Endodermal cell (in vitro differentiated cells): ENCODE measurements at regions not wholly inside any gene's neighbourhood (a gene's known extent, or its start where the extent isn't known, plus 50 kb on each side); places are given as distances from the start of the nearest gene placed in this dataset.

Experiments used
- DNase-seq: peaks from one replicate; pipeline ENCODE4 v3.0.0-alpha.2; 2017
- H3K27ac ChIP-seq: 2 replicates; pipeline ENCODE4 v1.5.1; 2013; ENCODE audit warnings: mild to moderate bottlenecking, low read depth, low read length, moderate library complexity
- H3K27me3 ChIP-seq: 2 replicates; pipeline ENCODE4 v1.6.1; 2013; ENCODE audit warnings: mild to moderate bottlenecking, low read length, moderate library complexity; ENCODE audit not compliant: insufficient read depth, control insufficient read depth, poor library complexity, severe bottlenecking
- H3K36me3 ChIP-seq: 2 replicates; pipeline ENCODE4 v1.7.0; 2013; ENCODE audit warnings: mild to moderate bottlenecking, low read length, moderate library complexity; ENCODE audit not compliant: control insufficient read depth, insufficient read depth
- H3K4me1 ChIP-seq: one replicate; pipeline ENCODE4 v1.7.0; 2013; ENCODE audit warnings: low read length; ENCODE audit not compliant: control insufficient read depth, insufficient read depth
- H3K4me3 ChIP-seq: 2 replicates; pipeline ENCODE4 v1.5.1; 2013; ENCODE audit warnings: mild to moderate bottlenecking, low read length, moderate library complexity
- H3K9ac ChIP-seq: 2 replicates; pipeline ENCODE4 v1.6.1; 2013; ENCODE audit warnings: mild to moderate bottlenecking, low read length, moderate library complexity; ENCODE audit not compliant: poor library complexity, severe bottlenecking; ENCODE audit errors: extremely low read depth
- H3K9me3 ChIP-seq: 2 replicates; pipeline ENCODE4 v1.6.1; 2013; ENCODE audit warnings: mild to moderate bottlenecking, low read length, moderate library complexity; ENCODE audit not compliant: control insufficient read depth
- H3K27ac Mint-ChIP-seq: 2 replicates; pipeline ENCODE4 v1.8.0; 2020; ENCODE audit warnings: mixed read lengths
- H3K27me3 Mint-ChIP-seq: 2 replicates; pipeline ENCODE4 v1.8.0; 2021; ENCODE audit warnings: mild to moderate bottlenecking, mixed read lengths; ENCODE audit not compliant: insufficient read depth
- H3K36me3 Mint-ChIP-seq: 2 replicates; pipeline ENCODE4 v1.8.0; 2020; ENCODE audit warnings: low read depth, mixed read lengths
- H3K4me1 Mint-ChIP-seq: 2 replicates; pipeline ENCODE4 v1.8.0; 2020; ENCODE audit warnings: mixed read lengths
- H3K4me3 Mint-ChIP-seq: 2 replicates; pipeline ENCODE4 v1.8.0; 2020; ENCODE audit warnings: mild to moderate bottlenecking, moderate library complexity, mixed read lengths
- H3K9me3 Mint-ChIP-seq: 2 replicates; pipeline ENCODE4 v1.8.0; 2020; ENCODE audit warnings: mild to moderate bottlenecking, mixed read lengths
- CTCF ChIP-seq: fragments of 200-600 bp; sonication (generic); conservative IDR thresholded peaks from 2 replicates; pipeline ENCODE4 v1.5.0; 2021; ENCODE audit warnings: antibody characterized with exemption, mild to moderate bottlenecking
- WGBS, 2 experiments: methylation state at CpG; one replicate each; pipeline versions ENCODE4 v1.1.5 to v1.1.7; 2013; ENCODE audit warnings: missing lambda C conversion rate in 2 of 2, mixed read lengths in 1 of 2; ENCODE audit not compliant: insufficient coverage in 1 of 2, insufficient read length in 1 of 2; 5-methylcytosine and 5-hydroxymethylcytosine counted together

DNA sequence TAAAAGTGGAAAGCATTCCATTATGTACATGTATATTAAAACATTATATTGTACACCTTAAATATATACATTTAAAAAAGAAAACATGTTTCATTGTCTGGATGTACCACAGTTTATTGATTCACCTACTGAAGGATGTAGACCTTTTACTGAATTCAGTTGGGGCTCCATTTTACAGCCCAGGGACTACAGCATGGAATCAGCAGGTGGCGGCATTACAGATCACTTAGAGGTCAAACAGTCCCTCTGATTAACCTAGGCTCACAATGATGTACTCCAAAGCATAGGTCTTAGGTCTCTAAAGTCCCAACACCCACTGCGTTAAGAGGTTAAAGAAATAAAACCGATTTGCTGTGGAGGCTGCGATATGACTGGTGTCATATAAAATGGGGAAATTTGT lies 490.9 kb downstream of the SHISA9 start:
- H3K27ac Mint-ChIP-seq: no peak overlapping the region
- peaks cover 18% of the 10 kb centered on the region for H3K4me1 Mint-ChIP-seq
- TF ChIP-seq CTCF: peak; percentile 13
- H3K27me3 Mint-ChIP-seq: no peaks in the 10 kb centered on the region
- Histone ChIP-seq H3K36me3 (no peaks in the 10 kb centered on the region), H3K4me1 (peaks cover 5% of the 10 kb centered on the region), H3K27me3 (no peaks in the 10 kb centered on the region), H3K9me3 (peaks cover 12% of the 10 kb centered on the region), H3K9ac (no peak overlapping the region), H3K4me3 (no peak overlapping the region), H3K27ac (no peak overlapping the region)
- H3K4me3 Mint-ChIP-seq: no peak overlapping the region
- H3K9me3 Mint-ChIP-seq: peaks cover 18% of the 10 kb centered on the region
- DNase-seq: no peak
- H3K36me3 Mint-ChIP-seq: peaks cover 4% of the 10 kb centered on the region
- WGBS, 2 experiments: 87 to 95% methylated on average over 4 of the region's 4 CpGs

- Mint-ChIP-seq H3K9me3 (peaks cover 4% of the 10 kb centered on the region), H3K36me3 (no peaks in the 10 kb centered on the region)
- 76 to 92% methylated on average over 4 to 7 of the region's 7 CpGs for WGBS, 2 experiments
These were observed 492.4 kb downstream of the SHISA9 start for GRCh38 chr16:13393816-13394215.

DNA sequence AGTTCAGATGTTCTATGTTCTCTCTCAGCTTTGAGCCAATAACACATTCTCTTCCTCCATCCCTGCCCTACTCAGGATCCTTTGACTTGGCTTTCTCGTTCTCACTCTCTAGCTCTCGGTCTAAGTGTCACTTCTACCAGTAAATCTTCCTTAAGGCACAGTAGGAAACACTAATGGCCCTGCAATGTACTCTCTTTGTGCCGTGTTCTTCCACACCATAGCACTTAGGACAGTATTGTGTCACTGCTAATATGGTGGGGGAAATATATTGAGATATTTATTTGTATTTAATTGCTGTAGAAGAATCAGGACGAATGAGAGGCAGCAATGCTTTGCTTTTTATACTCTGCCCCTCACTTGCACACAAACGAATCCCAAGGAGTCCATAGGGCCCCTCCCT lies 493.1 kb downstream of the SHISA9 start:
- Histone ChIP-seq H3K27ac (no peak overlapping the region), H3K27me3 (no peaks in the 10 kb centered on the region), H3K9me3 (no peaks in the 10 kb centered on the region), H3K4me3 (no peak overlapping the region), H3K4me1 (peaks cover 5% of the 10 kb centered on the region), H3K9ac (no peak overlapping the region), H3K36me3 (no peaks in the 10 kb centered on the region)
- Mint-ChIP-seq H3K36me3 (no peaks in the 10 kb centered on the region), H3K4me3 (no peak overlapping the region), H3K27me3 (no peaks in the 10 kb centered on the region), H3K9me3 (no peaks in the 10 kb centered on the region), H3K4me1 (peaks cover 18% of the 10 kb centered on the region), H3K27ac (no peak overlapping the region)
- no peak for TF ChIP-seq CTCF
- no peak for DNase-seq
- WGBS, 2 experiments: 95 to 96% methylated on average over 3 to 5 of the region's 5 CpGs

More at GRCh38 chr16:13393816-13394215, 492.4 kb downstream of the SHISA9 start:
- Histone ChIP-seq H3K4me3 (no peak overlapping the region), H3K27ac (no peak overlapping the region), H3K4me1 (peaks cover 5% of the 10 kb centered on the region), H3K27me3 (no peaks in the 10 kb centered on the region), H3K36me3 (no peaks in the 10 kb centered on the region), H3K9ac (no peak overlapping the region), H3K9me3 (peaks cover 3% of the 10 kb centered on the region)
- H3K27ac Mint-ChIP-seq: no peak overlapping the region
- no peak overlapping the region for H3K4me3 Mint-ChIP-seq
- H3K27me3 Mint-ChIP-seq: no peaks in the 10 kb centered on the region
- no peak for DNase-seq
- TF ChIP-seq CTCF: no peak
- H3K4me1 Mint-ChIP-seq: peaks cover 18% of the 10 kb centered on the region
